ENCODE measurements at regions not wholly inside any gene's neighbourhood (a gene's known extent, or its start where the extent isn't known, plus 50 kb on each side); places are given as distances from the start of the nearest gene placed in this dataset.
"Not testable (repeated sequence)": the region's sequence is repeated elsewhere in the genome, so short reads cannot be mapped to it uniquely, and the experiment has no call there.

DNA sequence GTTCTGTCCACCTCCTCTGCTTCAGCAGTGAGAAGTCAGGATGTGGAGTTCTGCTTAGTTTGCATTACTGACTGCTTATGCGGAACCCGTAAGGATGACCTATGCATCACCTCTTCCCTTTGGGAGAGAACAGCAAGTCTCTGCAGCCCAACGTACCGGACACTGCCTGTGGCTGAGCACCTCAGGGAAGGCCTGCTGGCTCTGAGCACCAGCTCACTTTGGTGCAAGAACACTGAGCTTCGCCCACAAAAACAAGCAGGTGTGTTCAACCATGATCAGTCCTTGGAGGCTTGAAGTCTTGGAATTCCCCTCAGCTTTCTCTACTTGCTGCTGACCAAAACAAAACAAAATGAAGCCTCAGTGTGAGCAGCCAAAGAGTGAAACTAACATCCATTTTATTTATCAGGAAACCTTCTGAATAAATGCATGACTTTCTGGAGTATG lies 52.7 kb upstream of the NCK2 start:
- DNase-seq (ENCODE audit: low read depth in 2 of 2), result no peak

DNA sequence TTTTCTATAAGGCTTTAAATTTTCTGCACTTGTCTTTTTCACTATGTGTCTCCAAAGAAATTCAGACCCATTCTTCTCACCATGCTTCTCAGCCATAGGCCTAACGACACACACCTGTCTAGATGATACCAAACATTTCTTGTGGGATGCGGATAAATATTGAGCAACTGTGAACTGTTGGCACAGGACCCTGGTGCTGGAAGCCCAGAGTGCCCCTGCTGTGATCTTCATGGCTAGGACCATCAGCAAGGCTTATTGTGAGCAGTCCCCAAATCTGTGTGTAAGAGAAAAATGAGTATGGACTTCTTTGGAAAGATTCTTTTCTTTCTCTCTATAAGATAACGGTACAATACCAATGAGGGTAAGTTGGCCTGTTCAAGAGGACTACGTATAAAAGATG lies 54.1 kb upstream of the NCK2 start:
- DNase-seq (ENCODE audit: low read depth in 2 of 2), result no peak

DNA sequence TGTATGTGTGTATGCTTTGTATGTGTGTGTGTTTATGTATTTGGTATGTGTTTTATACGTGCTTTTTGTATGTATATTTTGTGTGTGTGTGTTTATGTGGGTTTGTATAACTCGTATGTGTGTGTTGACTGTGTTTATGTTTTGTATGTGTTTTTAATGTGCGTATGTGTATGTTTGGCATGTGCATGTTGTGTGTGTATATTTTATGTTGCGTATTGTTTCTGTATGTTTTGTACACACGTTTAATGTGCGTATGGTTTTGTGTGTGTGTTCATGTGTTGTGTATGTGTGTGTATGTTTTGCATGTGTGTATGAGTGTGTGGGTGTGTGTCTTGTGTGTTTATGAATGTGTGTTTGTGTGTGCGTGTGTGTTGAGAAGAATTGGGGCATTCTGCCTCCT lies 55.2 kb upstream of the NCK2 start:
- no peak for DNase-seq (ENCODE audit: low read depth in 2 of 2)

DNA sequence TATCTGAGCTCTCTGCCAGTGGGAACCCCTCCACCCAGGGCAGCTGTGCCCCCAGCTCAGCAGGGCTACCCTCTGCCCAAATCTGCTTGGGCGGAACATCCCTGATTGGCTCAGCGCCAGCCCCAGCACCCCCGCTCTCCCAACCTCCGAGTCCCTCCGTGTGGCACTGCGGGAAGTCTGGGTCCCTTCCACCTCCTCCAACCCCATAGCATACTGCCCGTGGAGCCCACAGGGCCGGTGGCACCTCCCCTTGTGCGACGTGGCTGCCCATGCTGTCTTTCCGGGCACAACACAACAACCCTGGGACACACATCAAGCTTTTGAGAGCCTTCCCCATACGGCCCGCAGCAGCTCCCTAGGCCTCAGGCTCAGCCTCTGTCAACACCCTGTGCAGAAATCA lies 55.8 kb upstream of the NCK2 start:
- DNase-seq (ENCODE audit: low read depth in 2 of 2), result no peak

DNA sequence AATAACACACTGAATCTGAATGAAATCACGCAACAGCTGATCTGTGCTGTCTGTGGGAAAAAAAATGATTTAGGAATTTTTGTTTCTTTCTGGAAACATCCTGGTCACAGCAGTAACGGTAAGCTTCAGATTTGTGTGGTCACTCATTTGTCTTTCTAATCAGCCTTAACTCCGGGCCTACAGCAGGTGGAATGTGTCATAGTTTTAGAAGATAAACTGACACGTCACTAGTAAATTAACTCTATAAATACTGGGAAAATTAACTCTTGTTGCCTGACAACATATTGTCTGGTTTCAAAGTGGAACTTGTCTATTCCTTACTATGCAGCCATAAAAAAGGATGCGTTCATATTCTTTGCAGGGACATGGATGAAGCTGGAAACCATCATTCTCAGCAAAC lies 58.1 kb upstream of the NCK2 start:
- no peak for DNase-seq (ENCODE audit: low read depth in 2 of 2)

DNA sequence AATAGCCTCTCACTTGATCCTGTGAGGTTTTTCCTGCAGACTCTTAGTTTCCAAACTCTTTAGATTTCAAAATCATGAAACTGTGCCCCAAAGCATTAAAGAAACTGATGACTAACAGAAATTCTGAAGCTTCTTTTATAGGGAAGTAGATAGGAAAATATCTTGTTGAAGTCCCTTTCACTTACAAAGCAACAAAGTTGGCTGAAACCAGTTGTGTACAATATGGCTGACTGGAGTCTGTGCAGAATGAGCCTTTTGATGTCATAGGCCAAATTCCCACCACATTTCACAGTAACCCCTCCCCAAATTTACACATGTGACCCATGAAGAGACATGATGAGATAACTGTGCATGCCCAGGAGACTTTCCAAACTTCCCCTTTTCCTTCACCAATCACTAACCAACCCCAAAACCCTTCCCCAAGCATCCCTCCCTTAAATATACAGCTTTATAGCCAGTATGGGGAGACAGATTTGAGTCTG lies 61.7 kb upstream of the NCK2 start:
- no peak for DNase-seq (ENCODE audit: low read depth in 2 of 2)

DNA sequence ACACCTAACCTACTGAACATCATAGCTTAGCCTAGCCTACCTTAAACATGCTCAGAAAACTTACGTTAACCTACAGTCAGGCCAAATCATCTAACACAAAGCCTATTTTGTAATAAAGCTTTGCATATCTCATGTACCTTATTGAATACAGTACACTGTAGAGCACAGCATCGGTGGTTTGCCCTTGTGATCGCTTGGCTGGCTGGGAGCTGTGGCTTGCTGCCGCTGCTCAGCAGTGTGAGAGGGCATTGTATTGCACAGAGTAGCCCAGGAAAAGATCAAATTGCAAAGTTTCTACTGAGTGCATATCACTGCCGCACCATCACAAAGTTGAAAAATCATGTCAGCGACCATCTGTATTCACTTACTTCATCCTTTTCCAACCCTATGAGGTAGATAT lies 62.3 kb upstream of the NCK2 start:
- DNase-seq (ENCODE audit: low read depth in 2 of 2), result no peak

DNA sequence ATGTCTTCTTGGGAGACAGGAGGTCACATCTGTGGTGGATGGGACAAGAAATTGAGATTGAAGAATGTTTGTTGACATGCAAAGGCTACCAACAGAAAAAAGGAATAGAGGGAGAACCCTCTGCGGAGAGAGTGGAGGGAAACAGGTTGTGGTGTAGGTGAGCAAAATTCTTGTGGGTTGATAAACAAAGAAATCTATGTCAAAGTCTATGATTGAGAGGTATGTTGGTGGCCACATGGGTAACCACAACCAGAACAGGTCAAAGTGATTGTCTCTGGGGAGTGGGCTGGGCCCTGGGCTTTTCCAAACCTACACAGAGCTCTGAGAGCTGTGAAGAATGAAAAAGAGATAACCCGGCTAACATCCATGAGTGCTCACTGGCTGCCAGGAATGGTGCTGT lies 62.8 kb upstream of the NCK2 start:
- DNase-seq (ENCODE audit: low read depth in 2 of 2), result no peak

DNA sequence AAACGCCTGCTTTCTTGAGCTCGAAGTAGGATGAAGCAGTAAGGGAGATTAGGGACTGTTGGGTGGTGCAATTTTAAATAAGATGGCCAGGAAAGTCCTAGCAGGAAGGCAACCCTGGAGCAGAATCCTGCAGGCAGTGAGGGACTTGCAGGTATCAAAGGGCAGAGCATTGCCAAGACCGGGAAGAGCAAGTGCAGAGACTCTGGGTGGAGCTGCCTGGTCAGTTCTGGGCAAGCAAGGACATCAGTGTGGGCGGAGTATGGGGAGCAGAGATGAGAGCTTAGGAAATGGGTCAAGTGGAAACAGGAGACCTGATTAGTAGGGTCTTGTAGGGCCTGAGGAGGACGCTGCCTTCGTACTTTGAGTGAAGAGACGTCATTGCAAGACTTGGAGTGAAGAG lies 64.4 kb upstream of the NCK2 start:
- DNase-seq (ENCODE audit: low read depth in 2 of 2), result no peak

DNA sequence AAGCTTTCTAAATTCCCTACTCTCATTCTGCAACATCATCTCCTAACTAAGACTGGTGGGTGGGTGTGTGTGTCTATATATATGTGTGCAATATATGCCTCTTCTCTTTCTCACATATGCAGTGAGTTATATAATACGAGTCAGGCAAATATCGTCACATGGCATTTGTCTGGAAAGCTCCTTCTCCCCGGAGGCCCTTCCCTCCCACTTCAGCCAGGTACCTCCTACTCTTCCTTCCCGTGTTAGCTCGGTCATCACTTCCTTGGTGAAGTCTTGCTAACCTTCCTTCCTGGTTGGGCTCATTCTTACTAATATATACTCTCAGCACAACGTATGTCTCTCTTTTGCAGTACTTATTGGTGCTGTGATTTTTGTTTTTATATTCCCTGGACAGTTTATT lies 66.4 kb upstream of the NCK2 start:
- no peak for DNase-seq (ENCODE audit: low read depth in 2 of 2)

DNA sequence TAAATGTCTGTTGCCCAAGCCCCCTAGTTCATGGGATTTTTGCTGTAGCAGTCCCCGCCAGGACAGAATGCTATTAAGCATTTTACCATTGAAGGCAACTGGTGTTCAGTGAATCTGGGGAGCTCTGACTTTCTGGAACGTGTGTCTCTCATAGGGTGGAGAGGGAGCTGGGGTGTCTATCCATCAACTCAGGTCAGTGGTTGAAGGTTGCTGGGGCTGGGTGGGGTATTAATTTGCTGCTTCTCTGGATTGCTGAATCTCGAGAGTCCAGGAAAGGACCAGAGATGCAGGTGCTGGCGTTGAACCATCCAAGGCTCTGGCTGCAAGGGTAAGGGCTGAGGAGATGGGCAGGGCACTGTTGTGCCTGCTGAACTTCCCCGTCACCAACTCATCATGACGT lies 66.8 kb upstream of the NCK2 start:
- no peak for DNase-seq (ENCODE audit: low read depth in 2 of 2)

DNA sequence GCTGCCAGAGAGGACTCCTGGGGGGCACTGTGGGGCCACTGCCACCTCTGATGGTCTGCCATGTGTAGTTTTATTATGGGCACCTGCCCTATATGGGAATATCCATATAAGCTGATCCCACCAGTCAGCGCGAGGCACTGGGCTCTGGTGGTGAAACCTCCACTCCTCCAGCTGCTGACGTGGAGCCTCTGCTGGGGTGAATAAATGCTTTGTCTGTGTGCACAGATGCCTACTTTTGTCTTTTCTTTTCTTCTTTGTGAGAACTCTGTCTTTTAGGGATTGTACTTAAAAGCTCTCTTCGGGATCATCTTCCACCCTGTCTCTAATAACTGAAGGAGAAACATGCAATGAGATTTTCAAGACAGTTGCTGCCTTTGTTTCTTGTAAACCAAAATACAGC lies 68.9 kb upstream of the NCK2 start:
- no peak for DNase-seq (ENCODE audit: low read depth in 2 of 2)

DNA sequence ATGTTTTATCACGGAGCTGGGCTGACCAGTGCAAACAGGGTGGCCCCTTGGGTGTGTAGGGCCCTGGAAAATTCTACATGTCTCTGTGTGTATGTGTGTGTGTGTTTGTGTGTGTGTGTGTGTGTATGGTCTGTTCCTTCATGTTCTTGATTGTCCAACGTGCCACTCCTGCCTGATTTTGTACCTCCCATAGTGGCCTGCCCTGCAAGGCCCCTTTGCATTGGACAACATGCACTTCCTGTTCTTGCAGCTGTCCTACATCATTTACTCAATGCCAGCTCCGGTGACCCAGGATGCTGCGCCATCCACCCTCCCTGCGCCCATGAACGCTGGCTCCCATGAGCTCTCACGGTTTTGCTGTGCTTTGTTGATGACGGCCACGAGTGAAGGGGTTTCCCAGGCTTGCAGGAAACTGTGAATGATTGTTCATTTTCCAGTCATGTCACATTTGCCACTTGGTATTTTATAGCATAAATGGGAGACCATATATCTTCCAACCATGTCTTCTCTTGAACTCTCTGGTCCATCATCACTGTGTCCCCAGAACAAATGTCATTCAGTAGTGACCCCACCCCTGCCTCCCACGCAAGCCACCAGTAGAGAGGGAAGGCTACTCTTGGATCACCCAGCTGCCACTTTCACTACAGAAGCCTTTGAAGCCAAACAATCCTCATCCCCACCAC lies 69.7 kb upstream of the NCK2 start:
- no peak for DNase-seq (ENCODE audit: low read depth in 2 of 2)

DNA sequence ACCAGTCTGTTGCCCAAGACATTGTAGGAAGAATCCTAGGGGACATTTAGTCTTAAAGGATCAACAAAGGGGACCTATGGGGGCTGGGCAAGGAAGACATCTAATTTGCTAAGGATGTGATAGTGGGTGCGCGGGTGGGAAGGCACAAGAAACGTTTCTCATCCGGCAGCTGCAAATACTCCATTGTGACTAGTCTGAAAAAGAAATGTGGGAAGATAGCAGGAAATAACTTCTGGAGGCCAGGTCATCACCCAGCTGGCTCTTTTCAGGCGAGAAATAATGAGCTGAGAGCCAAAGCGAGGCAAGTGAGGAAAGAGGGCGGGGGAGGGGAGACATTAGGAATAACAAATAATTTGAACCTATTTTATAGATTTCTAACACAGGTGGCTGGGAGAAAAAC lies 70.3 kb upstream of the NCK2 start:
- DNase-seq (ENCODE audit: low read depth in 2 of 2), result no peak

DNA sequence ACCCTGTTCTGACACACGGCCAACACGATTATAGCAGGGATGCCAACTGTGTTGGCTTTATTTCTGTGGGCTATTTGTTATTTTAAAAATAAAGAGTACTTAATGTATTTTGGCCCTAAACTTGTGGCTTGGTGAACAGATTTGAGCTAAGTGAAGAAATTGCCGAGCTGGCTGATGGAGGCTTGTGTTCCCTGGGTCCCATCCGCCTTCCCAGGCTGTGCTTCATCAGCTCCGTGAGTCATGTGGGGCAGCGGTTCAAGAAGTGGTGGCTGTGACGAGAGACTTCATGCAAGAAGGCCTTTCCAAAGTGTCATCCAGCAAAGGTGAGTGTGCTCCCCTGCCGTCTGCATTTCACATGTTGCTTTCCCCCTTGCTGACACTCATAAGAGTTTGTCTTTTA lies 73.6 kb upstream of the NCK2 start:
- no peak for DNase-seq (ENCODE audit: low read depth in 2 of 2)

DNA sequence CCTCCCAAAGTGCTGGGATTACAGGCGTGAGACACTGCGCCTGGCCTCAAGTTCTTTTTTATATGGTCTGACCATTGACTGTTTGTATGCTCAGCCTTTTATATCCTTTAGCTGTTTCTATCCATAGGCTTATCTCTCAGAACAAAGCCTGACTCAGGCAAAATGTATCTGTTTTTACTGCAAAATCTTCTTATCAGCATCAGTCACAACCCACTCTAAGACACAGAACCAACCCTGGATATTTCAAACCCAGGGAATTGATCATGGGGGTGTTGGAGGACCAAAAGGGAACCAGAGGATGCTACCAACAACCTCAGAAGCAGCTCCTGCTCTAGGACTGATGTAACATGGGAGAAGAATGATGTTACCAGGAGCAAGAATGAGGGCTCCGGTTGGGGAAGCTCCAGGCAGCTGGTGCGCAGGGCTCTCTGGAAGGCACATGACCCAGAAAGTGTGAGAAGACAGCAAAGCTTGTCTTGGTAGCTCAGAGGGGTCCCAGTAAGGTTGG lies 75.3 kb upstream of the NCK2 start:
- DNase-seq (ENCODE audit: low read depth in 2 of 2), result no peak

DNA sequence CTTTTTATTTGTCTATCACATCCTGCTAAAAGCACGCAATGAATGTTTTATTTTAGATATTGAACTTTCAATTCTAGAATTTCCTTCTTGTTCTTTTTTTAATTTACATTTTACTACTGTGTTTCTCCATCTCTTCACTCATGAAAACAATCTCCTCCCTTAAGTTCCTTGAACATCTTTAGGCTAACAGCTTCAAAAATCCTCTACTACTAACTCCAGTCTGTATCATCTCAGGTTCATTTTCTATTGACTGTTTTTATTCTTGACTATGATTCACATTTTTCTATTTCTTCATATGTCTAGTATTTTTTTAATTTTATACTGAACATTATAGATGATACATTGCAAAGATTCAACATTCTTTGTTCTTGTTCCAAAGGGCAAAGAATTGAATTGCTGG lies 79.2 kb upstream of the NCK2 start:
- DNase-seq (ENCODE audit: low read depth in 2 of 2), result no peak

DNA sequence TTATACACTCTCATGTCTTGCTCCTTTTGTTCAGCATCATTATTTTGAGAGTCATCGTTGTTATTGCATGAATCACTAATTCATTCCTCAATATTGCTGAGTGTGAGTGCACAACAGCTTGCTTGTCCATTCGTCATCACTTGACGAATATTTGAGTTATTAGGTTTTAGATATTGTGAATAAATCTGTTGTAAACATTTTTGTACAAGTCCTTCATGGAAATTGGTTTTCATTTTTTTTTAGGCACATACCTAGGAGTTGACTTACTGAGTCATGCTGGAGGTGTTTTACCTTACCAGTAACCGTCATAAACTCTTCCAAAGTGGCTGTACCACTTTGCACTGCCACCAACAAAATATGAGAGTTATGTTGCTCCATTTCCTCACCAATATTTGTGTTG lies 84.2 kb upstream of the NCK2 start:
- DNase-seq (ENCODE audit: low read depth in 2 of 2), result no peak

DNA sequence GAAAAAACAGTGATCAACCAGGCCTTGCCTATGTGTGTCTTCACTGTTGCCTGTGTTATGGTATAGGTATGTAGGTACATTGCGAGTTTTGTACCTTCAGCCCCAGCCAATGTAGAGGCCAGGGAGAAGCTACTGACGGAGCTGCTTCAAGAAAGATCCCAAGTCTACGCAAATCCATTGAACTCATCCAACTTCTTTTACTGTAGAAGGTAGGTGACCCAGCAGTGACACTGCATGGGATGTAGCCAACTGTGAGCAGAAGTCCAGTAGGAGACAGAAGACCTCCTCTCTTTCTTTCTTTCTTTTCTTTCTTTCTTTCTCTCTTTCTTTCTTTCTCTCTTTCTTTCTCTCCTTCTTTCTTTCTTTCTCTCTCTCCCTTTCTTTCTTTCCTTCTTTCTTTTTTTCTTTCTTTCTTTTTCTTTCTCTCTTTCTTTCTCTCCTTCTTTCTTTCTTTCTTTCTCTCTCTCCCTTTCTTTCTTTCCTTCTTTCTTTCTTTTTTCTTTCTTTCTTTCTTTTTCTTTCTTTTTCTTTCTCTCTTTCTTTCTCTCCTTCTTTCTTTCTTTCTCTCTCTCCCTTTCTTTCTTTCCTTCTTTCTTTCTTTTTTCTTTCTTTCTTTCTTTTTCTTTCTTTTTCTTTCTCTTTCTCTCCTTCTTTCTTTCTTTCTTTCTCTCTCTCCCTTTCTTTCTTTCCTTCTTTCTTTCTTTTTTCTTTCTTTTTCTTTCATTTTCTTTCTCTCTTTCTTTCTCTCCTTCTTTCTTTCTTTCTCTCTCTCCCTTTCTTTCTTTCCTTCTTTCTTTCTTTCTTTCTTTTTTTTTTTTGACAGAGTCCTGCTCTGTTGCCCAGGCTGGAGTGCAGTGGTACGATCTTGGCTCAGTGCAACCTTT lies 88.7 kb upstream of the NCK2 start:
- DNase-seq (ENCODE audit: low read depth in 2 of 2), result not testable (repeated sequence)

DNA sequence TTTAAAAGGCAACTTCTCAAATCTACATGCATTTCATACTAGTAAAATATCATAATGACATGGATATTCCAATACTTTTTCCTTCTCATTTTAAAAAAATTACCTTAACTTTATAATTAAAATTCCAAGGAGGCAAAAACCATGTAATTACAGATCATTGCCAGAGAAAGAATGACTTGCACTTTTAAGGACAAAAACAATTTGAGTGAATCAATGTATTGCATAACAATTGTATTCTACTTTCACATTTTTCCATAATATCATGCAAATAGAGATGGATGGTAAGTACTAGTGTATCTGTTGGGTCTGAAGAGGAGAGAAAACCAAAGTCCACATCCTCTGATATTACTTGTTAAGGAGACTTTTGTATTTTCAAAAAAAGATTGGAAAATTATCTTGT lies 89.5 kb upstream of the NCK2 start:
- DNase-seq (ENCODE audit: low read depth in 2 of 2), result no peak

DNA sequence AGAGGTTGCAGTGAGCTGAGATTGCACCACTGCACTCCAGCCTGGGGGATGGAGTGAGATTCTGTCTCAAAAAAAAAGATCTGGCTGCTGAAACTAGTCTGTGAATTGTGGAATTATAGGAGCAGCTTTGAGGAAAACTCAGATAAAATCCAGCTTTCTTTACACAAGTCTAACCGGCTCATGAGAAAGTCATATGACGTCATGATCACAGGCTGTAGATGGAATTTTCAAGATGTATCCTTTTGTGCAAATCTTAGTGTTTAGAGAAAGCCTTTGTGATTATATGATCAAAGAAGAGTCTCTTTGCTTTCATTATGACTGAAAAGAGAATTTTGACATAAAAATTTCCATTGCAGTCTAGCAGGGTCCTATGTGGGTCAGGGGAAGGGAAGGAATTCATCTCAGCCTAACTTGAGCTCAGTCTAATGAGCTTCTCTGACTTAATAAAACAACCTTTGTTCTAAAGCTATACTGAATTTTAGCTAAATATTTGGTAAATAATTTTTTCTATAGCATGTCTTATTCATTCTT lies 90.2 kb upstream of the NCK2 start:
- DNase-seq (ENCODE audit: low read depth in 2 of 2), result no peak

DNA sequence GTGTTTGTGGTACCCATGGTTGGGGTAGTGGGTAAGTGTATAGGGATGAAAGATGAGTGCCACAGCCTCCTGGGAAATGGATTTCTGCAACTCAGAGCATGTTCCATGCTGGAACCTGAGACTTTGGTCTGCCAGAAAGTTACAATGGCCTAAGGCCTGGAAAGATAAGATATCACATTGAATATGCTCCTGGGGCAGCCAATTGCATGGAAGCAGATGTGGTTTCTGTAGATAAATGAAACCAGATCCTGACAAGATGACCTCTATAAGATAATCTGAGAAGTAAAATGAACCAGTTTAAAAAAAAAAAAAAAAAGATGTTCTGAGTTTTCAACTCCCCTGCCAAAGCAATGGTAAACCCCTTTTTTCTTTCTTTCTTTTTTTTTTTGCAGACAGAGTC lies 91.4 kb upstream of the NCK2 start:
- no peak for DNase-seq (ENCODE audit: low read depth in 2 of 2)
